Epidermal melanocyte (primary cell): ENCODE measurements at regions not wholly inside any gene's neighbourhood (a gene's known extent, or its start where the extent isn't known, plus 50 kb on each side); places are given as distances from the start of the nearest gene placed in this dataset.
"Not testable (repeated sequence)": the region's sequence is repeated elsewhere in the genome, so short reads cannot be mapped to it uniquely, and the experiment has no call there.

Experiments used
- DNase-seq: peaks from one replicate; pipeline ENCODE4 v3.0.0; 2011; ENCODE audit warnings: low spot score; ENCODE audit not compliant: insufficient read length

DNA sequence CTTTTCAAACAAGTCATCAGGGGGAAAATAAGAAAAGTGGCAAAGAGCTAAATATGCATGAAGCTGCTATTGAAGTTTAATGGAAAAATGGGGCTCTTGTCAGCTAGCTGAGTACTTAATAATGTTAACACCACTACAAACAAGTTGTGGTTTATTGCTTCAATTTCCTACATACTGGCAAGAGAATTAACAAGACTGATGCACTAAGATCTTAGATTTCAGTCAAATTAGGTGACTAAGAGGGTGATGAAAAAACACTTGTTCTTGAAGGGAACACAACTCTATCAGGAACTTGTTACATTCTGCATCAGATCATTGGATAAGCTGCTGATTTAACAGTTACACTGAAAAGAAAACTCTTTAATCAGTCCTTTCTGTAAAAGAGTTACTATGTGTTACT, 234.6 kb upstream of the AFF2 start:
- no peak for DNase-seq

DNA sequence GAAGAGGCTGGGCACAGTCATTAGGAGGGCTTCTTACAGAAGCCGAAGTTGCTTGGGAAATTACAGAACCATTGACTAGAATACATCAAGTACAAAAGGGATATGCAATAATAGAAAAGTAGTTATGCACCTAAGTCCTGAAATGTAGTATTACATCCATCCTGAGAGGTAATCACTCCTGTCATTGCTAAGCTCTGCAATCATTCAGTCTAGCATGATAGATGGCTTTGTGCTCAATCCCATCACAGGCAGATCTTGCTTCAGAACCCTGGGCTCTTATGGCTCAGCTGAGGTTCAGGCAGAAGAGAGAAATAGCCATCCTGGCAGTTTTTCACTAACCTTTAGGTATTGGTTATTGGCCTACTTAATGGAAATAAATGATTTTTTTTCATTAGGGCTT, 231.7 kb upstream of the AFF2 start:
- DNase-seq, result no peak

DNA sequence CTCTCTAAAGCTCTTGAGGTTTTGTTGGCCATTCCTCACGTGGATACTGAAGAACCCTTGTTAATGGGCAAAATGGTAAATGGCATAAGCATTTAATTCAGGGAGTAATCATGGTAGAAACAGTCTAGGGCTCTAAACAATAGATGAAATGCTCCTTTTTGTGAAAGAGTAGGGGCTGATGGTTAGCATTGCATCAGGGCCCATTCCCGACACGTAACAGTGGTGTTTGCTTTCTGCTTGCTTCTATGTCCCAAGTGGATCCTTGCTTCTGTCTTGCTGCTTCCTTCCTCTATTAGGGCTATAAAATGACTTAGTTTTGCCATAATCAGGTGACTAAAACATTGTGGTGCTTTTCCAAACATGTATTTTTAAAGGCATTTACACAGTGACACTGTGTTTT, 230.9 kb upstream of the AFF2 start:
- no peak for DNase-seq

DNA sequence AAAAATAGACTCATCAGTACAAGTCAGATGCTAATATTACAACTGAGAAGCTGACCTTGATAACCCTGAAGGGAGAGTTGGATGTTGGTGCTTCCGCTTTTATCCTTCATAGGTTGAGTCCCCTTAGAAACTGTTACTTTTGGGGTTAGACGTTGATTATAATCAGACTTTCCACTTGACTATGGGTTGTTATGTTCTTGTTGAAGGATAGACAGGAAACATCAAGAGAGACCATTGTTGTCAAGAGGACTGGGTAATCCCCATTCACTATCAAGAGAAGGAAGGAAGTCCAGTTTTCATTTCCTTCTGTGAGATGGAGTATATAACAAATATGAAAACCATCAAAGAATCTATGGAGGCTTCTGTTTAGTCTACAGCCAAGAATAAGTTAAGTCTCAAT, 229.9 kb upstream of the AFF2 start:
- DNase-seq, result no peak

DNA sequence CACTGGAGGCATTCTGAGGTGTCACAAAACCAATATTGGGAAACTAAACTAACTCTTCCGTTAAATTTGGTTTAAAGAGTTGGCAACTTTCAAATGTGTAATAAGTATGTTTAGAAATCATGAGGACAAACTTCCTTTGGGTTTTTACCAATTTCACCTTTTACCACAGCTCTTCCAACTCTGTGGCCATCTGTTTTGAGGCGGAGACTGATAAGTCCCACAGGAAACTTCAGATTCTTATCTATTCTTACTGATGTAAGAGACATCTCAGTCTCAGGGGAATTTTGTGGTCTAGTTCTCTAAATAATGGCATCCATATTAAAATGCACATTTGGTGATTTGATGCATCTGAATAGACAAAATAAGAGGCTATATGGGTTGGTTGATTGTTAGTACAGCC, 229.2 kb upstream of the AFF2 start:
- DNase-seq, result no peak

DNA sequence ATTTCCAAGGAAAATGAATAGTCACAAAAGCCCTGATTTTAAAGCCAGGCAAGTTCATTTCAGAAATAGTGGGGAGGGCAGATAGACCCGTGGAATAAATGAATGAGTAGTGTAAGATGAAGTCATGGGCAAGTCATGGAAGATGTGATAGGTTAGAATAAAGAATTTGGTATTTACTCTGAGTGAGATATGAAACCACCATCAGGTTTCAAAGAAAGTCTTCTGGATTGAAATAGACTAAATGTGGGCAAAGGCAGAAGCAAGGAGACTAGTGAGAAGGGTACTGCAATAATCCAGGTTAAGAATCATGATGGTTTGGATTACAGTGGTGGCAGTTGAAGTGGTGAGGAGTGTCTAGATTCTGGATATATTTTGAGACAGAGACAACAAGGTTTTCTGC, 218.5 kb upstream of the AFF2 start:
- no peak for DNase-seq

DNA sequence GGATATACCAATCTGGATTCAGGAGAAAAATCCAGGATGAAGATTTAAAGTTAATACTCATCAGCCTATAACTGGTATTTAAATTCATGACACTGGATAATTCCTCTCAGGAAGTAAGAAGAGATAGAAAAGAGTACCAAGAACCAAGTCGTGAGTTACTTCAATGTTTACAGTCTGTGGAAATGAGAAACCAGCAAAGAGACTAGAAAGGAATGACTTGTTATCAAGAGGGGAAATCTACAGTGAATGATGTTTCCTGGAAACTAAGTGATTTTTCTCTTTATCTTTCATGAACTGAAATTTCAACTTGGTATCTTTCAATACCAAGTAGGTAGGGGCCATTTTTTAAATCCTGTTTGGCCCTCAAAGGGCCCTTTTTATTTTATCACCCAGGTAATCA, 217.9 kb upstream of the AFF2 start:
- DNase-seq, result no peak

DNA sequence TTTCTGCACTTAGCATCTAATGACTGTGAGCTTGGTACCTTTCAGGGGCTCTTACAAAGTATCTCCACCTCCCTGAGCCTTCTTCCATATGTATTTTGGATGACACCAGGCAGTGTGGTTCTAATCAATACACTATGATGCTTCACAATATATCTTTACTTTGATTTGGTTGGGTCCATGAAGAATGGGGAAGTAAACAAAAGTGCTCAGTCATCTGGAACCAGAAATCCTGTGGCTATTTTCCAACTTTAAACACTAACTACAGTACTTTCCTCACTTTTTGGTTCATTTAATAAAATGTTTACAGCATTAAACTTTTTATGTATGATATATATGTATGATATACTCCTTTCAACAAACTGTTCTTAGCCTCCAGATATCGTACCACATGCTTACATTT, 216.4 kb upstream of the AFF2 start:
- no peak for DNase-seq

DNA sequence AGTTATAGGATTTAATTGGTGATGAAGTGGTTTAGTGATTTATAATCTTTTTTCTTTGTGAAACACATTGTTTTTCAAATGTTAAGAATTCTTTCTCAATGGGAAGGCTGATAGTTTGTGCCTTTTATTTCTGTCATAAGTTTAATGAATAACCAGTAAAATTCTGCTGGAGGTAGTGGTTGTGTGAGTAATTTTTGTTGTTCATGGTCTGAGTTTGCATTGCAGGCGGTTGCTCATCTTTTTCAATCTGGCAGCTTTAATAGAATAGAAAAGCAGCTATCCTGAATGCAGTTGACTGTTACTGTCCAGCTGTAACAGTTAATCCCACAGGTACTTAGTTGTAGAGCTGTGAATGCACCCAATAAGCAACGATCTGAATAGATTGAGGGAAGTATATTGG, 215.6 kb upstream of the AFF2 start:
- no peak for DNase-seq

DNA sequence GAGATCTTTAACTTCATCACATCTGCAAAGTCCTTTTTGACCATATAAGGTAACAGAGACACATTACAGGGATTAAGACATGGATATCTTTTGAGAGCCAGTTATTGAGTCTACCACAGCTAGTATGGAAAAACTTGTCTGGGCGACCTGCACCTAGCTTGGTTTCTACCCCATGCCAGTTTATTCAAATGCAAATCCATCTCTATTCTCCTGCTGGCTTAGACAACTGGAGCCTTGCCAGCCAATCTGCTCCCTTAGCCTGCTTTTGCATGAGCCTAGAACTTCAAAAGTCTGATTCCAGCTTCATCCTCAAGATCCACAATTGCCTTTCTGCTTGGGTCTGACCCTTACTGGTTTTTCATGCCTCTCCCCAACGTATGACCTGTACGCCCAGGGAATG, 212.0 kb upstream of the AFF2 start:
- DNase-seq, result no peak

DNA sequence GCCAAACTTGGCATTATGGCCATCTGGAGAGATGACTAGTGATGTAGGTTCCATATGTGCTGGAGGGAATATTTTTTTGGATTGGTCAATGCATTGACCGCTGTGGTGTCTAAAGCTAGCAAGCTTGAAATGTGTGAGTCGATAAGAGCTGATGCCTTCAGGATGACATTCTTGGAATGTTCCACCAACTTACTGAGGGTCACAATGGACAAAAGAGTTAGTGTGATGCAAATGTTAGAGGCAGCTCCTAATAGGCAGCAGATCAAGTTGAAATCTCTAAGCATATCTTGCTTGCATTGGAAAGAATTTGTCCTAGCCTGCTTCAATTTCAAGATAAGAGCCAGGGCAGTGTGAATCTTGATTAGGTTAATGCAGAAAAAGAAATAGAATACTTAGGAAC, 210.4 kb upstream of the AFF2 start:
- DNase-seq, result no peak

DNA sequence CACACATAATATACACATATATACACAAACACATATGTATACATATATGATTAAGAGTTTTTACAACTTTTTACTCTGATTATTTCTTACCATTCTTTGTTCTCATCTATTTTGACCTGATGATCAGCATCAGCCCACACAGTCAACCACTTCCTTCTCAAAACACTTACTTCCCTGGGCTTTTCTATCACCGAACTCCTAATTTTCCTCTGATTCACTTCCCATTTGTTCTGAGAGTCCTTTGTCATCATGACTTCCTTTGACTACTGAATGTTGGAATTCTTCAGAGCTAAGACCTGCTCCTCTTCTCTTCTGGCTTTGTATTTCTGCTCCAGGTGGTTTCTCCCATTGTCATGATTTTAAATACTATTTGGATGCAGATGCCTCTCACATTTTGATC, 209.5 kb upstream of the AFF2 start:
- no peak for DNase-seq

DNA sequence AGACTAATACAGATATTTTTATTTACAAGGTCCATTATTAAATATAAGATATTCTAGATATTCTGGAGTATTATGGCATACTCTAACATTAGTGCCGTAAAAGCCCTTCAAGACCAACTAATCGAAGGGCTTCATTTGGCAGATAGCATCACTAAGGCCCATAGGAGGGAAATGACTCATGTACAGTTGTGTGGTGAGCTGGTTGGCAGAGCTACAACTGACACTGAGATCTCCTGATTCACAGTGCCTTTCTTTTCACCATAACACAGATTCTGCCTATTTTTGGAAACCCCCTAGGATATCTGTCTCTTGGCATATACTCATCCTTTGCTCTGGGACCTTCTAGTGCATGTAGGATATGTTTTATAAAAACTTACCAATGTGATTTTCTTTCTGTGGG, 201.7 kb upstream of the AFF2 start:
- DNase-seq, result no peak

DNA sequence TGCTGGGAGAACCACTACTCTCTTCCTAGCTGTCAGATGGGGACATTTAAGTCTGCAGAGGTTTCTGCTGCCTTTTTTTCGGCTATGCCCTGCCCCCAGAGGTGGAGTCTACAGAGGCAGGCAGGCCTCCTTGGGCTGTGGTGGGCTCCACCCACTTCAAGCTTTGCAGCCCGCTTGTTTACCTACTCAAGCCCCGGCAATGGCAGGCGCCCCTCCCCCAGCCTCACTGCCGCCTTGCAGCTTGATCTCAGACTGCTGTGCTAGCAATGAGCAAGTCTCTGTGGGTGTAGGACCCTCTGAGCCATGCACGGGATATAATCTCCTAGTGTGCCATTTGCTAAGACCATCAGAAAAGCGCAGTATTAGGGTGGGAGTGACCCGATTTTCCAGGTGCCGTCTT, 195.2 kb upstream of the AFF2 start:
- not testable (repeated sequence) for DNase-seq

DNA sequence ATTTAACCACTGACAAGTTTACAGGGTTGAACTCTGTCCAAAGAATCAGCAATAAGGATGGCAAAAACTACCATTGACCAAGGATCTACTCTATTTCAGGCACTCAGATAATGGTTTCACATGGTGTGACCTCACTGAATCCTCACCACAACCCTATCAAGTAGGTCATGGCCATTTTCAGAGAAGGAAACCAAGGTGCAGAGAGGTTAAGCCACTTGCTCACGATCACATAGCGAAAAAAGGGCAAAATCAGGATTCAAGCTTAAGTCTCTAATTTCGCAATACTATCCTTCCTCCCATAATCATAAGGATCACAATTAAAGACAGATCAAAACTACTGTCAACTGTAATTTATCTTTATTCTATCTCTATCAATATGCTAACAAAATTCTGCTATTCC, 191.0 kb upstream of the AFF2 start:
- DNase-seq, result no peak

DNA sequence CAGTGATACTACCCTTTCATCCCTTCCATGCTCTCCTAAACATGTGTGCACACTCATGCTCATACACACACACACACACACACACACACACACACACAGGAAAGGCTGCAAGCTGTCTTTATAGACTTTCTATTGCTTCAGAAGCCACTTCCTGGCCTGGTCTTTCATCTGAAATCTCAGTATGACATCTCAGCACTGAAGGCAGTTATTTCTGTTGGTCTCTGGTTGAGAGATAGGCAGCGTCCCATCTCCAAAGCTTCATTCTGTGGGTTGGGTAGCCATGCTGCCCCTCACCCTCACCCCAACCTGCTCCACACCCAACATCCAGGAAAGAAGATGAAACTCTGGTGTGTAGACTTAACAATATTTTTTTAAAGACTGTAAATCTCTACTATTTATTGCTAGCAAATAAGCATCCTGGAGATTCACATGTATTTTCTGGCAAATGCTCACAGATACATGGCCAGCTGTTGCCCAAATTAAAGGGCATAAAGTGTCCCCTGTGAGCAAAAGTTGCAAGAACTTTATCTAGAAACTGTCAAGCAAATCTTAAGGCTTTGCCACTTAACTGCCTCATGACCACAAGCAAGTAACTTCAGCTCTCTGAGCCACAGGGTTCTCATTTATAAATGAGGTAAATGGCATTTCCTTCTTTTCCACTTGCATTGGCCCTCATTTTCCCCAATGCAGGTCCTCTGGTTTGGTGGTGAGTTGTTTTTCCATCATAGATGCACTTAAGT, 189.8 kb upstream of the AFF2 start:
- no peak for DNase-seq

DNA sequence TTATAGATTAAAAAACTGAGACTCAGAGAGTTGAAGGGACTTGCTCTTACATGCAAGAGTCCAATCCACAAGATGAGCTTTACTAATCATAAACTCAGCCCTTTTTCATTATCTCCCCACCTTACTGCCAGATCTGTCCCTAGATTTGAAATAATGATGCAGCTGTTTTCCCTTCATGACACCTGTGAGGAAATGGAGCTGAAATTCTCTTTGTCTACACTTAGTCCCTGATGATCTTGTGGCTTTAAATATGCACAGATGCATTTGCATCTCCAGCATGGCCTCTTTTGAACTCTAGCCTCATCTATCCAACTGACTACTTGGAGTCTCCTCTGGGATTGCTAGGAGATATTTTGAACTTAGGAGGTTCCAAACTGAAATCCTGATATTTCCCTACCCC, 188.9 kb upstream of the AFF2 start:
- DNase-seq, result no peak

DNA sequence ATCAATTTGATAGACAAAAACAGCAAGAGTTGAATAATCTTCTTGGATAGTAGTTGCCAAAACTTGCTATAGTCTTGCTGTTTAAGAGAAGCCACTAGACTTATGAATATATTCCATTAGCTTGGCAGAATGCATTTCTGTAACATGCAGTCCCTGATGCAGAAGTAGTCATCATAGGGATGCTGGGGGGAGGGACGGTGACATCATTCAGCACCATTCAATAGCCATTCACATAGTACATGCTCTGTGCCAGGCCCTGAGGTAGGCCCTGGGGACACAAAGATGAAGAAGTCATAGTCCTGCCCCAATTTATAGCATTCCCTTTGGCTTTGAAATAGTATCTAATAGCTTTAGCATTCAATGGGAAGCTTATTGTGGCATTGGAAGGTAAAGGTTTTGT, 185.5 kb upstream of the AFF2 start:
- no peak for DNase-seq

DNA sequence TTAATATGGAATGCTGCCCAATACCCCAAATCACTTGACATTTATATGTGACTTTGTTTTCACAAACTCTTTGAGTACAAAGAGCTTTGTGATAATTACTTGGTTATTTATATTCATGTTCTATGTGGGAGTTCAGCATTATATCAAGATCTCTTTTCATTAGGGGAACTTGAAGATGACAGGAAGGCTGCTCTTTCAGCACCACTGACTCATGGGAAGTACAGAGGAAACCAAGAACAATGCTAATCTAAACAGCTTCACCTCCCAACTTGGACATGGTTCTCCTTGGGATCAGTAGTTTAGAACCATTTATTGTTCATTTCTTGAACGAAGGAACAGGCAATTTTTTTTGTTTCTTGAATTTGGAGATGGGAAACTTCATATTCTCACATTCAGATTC, 184.0 kb upstream of the AFF2 start:
- no peak for DNase-seq

DNA sequence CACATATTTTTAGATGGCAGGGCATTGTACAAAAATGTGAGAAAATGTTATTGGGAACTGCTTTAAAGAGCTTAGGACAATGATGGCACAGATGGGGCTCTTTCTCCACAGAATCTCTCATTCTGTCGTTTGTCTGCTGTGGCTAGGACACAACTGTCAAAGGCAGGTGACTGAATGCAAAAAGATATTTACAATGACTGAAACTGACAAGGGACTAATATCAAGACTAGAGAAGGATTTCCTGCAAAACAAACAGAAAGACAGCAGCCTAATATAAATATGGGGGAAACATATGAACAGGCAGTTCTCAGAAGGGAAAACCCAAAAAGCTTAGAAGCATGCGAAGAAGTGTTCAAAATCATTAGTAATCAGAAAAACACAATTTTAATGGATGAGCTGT, 177.5 kb upstream of the AFF2 start:
- no peak for DNase-seq

DNA sequence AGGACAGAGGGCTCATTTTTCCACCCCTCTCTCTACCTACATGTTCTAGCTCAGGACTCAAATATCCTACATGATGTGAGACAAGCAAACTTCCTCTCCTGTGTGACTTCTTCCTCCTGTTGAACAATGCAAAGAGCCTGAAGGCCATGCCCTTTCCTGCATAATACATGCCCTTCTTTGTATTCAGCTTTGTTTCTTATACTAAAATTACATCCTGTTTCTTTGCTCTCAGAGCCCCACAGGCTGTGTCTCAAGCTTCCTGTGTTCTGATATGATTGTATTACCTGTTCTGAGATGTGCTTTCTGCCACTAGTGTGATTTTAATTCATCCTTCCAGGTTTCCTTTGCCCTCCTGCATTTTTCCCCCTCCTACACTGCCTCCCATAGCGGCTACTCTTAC, 166.4 kb upstream of the AFF2 start:
- no peak for DNase-seq

DNA sequence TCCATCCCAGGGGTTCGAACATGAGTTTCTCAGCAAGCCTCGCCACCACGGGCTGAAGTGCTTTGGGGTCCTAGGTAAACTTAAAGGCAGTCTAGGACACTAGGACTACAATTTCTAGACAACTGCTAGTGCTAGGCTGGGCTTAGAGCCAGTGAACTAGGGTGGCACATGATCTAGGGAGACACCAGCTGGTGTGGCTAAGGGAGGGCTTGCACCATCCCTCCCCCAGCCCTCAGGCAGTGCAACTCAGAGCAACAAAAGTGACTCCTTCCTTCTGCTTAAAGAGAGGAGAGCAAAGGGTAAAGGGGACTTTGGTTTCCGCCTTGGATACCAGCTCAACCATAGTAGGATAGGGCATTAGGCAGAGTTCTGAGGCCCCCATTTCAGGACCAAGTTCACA, 162.5 kb upstream of the AFF2 start:
- DNase-seq, result no peak

DNA sequence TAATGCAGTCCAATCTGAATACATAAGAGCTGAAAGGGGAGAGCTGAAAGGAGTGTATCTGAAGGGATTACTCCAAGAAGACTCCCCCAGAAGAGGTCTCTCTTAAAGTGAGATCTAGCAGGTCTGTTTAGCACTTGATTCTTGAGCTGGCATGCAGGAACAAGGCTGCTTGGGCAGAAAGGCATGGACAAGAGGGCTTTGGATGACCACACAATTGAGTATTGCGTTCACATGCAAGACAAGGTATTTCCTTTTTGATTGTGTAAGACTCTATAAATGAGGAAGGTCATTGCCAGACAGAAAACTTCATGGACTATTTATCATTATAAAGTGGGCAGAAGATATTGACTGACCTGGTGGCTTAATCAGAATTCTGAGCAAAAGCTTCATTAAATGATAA, 145.5 kb upstream of the AFF2 start:
- no peak for DNase-seq

DNA sequence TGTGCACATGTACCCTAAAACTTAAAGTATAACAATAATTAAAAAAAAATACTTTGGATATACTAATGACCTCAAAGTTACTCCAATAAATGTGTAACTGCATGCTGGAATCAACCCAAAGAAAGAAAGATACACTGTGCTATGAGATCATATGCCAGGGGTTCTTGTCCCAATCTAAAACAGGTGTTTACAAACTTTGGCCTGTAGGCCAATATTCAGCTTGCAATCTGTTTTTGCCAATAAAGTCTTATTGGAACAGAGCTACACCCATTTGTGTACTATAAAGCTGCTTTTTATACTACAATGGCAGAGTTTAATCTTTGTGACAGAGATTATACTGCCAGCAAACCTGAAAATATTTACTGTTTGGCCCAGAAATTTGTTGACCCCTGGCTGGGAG, 138.8 kb upstream of the AFF2 start:
- no peak for DNase-seq
